ENCODE measurements at regions not wholly inside any gene's neighbourhood (a gene's known extent, or its start where the extent isn't known, plus 50 kb on each side); places are given as distances from the start of the nearest gene placed in this dataset.

- H3K4me2 ChIP-seq (ENCODE audit: low read length), result no peak overlapping the region
- H3K4me3 ChIP-seq (ENCODE audit: low read length), result no peak overlapping the region
- TF ChIP-seq POLR2AphosphoS5 (IDR thresholded peaks at IDR 0.05), result no peak
- TF ChIP-seq, protein P1, sequence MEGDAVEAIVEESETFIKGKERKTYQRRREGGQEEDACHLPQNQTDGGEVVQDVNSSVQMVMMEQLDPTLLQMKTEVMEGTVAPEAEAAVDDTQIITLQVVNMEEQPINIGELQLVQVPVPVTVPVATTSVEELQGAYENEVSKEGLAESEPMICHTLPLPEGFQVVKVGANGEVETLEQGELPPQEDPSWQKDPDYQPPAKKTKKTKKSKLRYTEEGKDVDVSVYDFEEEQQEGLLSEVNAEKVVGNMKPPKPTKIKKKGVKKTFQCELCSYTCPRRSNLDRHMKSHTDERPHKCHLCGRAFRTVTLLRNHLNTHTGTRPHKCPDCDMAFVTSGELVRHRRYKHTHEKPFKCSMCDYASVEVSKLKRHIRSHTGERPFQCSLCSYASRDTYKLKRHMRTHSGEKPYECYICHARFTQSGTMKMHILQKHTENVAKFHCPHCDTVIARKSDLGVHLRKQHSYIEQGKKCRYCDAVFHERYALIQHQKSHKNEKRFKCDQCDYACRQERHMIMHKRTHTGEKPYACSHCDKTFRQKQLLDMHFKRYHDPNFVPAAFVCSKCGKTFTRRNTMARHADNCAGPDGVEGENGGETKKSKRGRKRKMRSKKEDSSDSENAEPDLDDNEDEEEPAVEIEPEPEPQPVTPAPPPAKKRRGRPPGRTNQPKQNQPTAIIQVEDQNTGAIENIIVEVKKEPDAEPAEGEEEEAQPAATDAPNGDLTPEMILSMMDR (IDR thresholded peaks at IDR 0.05; ENCODE audit: poor library complexity, severe bottlenecking), result no peak
- no peak for TF ChIP-seq RAD21 (conservative IDR thresholded peaks at IDR 0.05)
- TF ChIP-seq TAF1 (IDR thresholded peaks at IDR 0.05; ENCODE audit: low read depth), result no peak
- TF ChIP-seq REST (IDR thresholded peaks at IDR 0.05; ENCODE audit: borderline replicate concordance), result no peak
- no peak for TF ChIP-seq EZH2 (IDR thresholded peaks at IDR 0.05; ENCODE audit: borderline replicate concordance, insufficient read depth, low read length, poor library complexity, severe bottlenecking)
- no peak for TF ChIP-seq MXI1 (conservative IDR thresholded peaks at IDR 0.05; ENCODE audit: poor library complexity, severe bottlenecking)
- no peak for TF ChIP-seq SMC3 (conservative IDR thresholded peaks at IDR 0.05; ENCODE audit: poor library complexity)
- TF ChIP-seq EP300 (conservative IDR thresholded peaks at IDR 0.05; ENCODE audit: poor library complexity, severe bottlenecking), result no peak
- H3K9ac ChIP-seq (ENCODE audit: low read length), result no peak overlapping the region
- H3K27me3 ChIP-seq (ENCODE audit: insufficient read depth, low read depth, low read length), result no peaks in the 10 kb centered on the region
- no peak overlapping the region for H3K27ac ChIP-seq (ENCODE audit: low read length)
- H3K9me2 ChIP-seq (ENCODE audit: insufficient read depth, low read length), result no peaks in the 10 kb centered on the region
- no peaks in the 10 kb centered on the region for H3K9me3 ChIP-seq (ENCODE audit: low read length)
- no peaks in the 10 kb centered on the region for H3K36me3 ChIP-seq (ENCODE audit: insufficient read depth, low read length)
- no peak overlapping the region for H2AFZ ChIP-seq (ENCODE audit: low read depth, low read length)
- H3F3A ChIP-seq (ENCODE audit: insufficient read depth, low read length, poor library complexity, severe bottlenecking), result no peaks in the 10 kb centered on the region
- no peaks in the 10 kb centered on the region for H3K79me2 ChIP-seq (replicated peaks; ENCODE audit: insufficient read depth, low read length)
- no peaks in the 10 kb centered on the region for H4K20me1 ChIP-seq (ENCODE audit: insufficient read depth)
Observed at GRCh38 chr14:84850595-84850994, 679.3 kb upstream of the FLRT2 start.

- no peaks in the 10 kb centered on the region for H4K20me1 ChIP-seq (ENCODE audit: insufficient read depth)
- H3K4me3 ChIP-seq (ENCODE audit: low read length), result no peak overlapping the region
- no peak overlapping the region for H3K4me2 ChIP-seq (ENCODE audit: low read length)
- no peak overlapping the region for H3K27ac ChIP-seq (ENCODE audit: low read length)
- H3F3A ChIP-seq (ENCODE audit: insufficient read depth, low read length, poor library complexity, severe bottlenecking), result no peaks in the 10 kb centered on the region
- no peaks in the 10 kb centered on the region for H3K9me3 ChIP-seq (ENCODE audit: low read length)
- H2AFZ ChIP-seq (ENCODE audit: low read depth, low read length), result no peak overlapping the region
- no peaks in the 10 kb centered on the region for H3K36me3 ChIP-seq (ENCODE audit: insufficient read depth, low read length)
- H3K27me3 ChIP-seq (ENCODE audit: insufficient read depth, low read depth, low read length), result no peaks in the 10 kb centered on the region
- TF ChIP-seq, protein P1 (IDR thresholded peaks at IDR 0.05; ENCODE audit: poor library complexity, severe bottlenecking), result no peak
- TF ChIP-seq EP300 (conservative IDR thresholded peaks at IDR 0.05; ENCODE audit: poor library complexity, severe bottlenecking), result no peak
- no peak for TF ChIP-seq TAF1 (IDR thresholded peaks at IDR 0.05; ENCODE audit: low read depth)
- no peak for TF ChIP-seq SMC3 (conservative IDR thresholded peaks at IDR 0.05; ENCODE audit: poor library complexity)
- TF ChIP-seq MXI1 (conservative IDR thresholded peaks at IDR 0.05; ENCODE audit: poor library complexity, severe bottlenecking), result no peak
- no peak for TF ChIP-seq REST (IDR thresholded peaks at IDR 0.05; ENCODE audit: borderline replicate concordance)
- no peak for TF ChIP-seq RAD21 (conservative IDR thresholded peaks at IDR 0.05)
- no peak for TF ChIP-seq POLR2AphosphoS5 (IDR thresholded peaks at IDR 0.05)
- TF ChIP-seq EZH2 (IDR thresholded peaks at IDR 0.05; ENCODE audit: borderline replicate concordance, insufficient read depth, low read length, poor library complexity, severe bottlenecking), result no peak
- H3K9ac ChIP-seq (ENCODE audit: low read length), result no peak overlapping the region
- no peaks in the 10 kb centered on the region for H3K79me2 ChIP-seq (replicated peaks; ENCODE audit: insufficient read depth, low read length)
- no peaks in the 10 kb centered on the region for H3K9me2 ChIP-seq (ENCODE audit: insufficient read depth, low read length)
Observed at GRCh38 chr14:84856751-84857534, 673.0 kb upstream of the FLRT2 start.
